ENCODE measurements at regions not wholly inside any gene's neighbourhood (a gene's known extent, or its start where the extent isn't known, plus 50 kb on each side); places are given as distances from the start of the nearest gene placed in this dataset.

GRCh38 chr14:104283197-104284106 is 145.1 kb downstream of the KIF26A start:
- no peak for TF ChIP-seq CTCF (IDR thresholded peaks at IDR 0.05 in 4 of 5, conservative IDR thresholded peaks at IDR 0.05 in 1 of 5)
- no peak for TF ChIP-seq POLR2A (IDR thresholded peaks at IDR 0.05)
